ENCODE measurements at regions not wholly inside any gene's neighbourhood (a gene's known extent, or its start where the extent isn't known, plus 50 kb on each side); places are given as distances from the start of the nearest gene placed in this dataset.

- TF ChIP-seq ZFP30 (CRISPR knock-in tag; IDR thresholded peaks at IDR 0.05) (no peak), GLIS3 (CRISPR knock-in tag; IDR thresholded peaks at IDR 0.05) (no peak), OSR1 (CRISPR knock-in tag; IDR thresholded peaks at IDR 0.05) (no peak)
Measured at GRCh38 chr22:48505891-48506290, 1321.8 kb downstream of the BRD1 start (continued).

GRCh38 chr22:48504519-48505140 is 1323.0 kb downstream of the BRD1 start:
- no peak for ATAC-seq
- no peak for TF ChIP-seq GLIS3 (CRISPR knock-in tag; IDR thresholded peaks at IDR 0.05)
- TF ChIP-seq CSDC2 (CRISPR knock-in tag; IDR thresholded peaks at IDR 0.05) = no peak
- no peak for TF ChIP-seq ZFP30 (CRISPR knock-in tag; IDR thresholded peaks at IDR 0.05)
- TF ChIP-seq PATZ1 (CRISPR knock-in tag; IDR thresholded peaks at IDR 0.05; ENCODE audit: borderline replicate concordance) = no peak
- no peak for TF ChIP-seq ZFP3 (CRISPR knock-in tag; IDR thresholded peaks at IDR 0.05)

- no peak for TF ChIP-seq RARB (CRISPR knock-in tag; IDR thresholded peaks at IDR 0.05)
- no peak for TF ChIP-seq TSHZ2 (CRISPR knock-in tag; IDR thresholded peaks at IDR 0.05)
- TF ChIP-seq ISL1 (CRISPR knock-in tag; IDR thresholded peaks at IDR 0.05) = no peak
- no peak for TF ChIP-seq SNAI2 (CRISPR knock-in tag; IDR thresholded peaks at IDR 0.05)
- no peak for TF ChIP-seq ZFP3 (CRISPR knock-in tag; IDR thresholded peaks at IDR 0.05)
- TF ChIP-seq ZFP30 (CRISPR knock-in tag; IDR thresholded peaks at IDR 0.05) = no peak
- no peak for TF ChIP-seq BACH2 (CRISPR knock-in tag; IDR thresholded peaks at IDR 0.05; ENCODE audit: borderline replicate concordance)
- no peak for TF ChIP-seq OSR1 (CRISPR knock-in tag; IDR thresholded peaks at IDR 0.05)
- no peak for TF ChIP-seq TCF4 (CRISPR knock-in tag; IDR thresholded peaks at IDR 0.05; ENCODE audit: borderline replicate concordance)
- no peak for TF ChIP-seq ZNF565 (CRISPR knock-in tag; conservative IDR thresholded peaks at IDR 0.05; ENCODE audit: low read depth)
- no peak for TF ChIP-seq CREB5 (CRISPR knock-in tag; IDR thresholded peaks at IDR 0.05; ENCODE audit: low read depth)
- no peak for TF ChIP-seq ESRRG (CRISPR knock-in tag; IDR thresholded peaks at IDR 0.05)
- no peak for TF ChIP-seq ZC3H10 (CRISPR knock-in tag; IDR thresholded peaks at IDR 0.05)
- TF ChIP-seq GLIS3 (CRISPR knock-in tag; IDR thresholded peaks at IDR 0.05) = no peak
- TF ChIP-seq ZNF8 (CRISPR knock-in tag; IDR thresholded peaks at IDR 0.05) = no peak
- TF ChIP-seq ARNTL (CRISPR knock-in tag; IDR thresholded peaks at IDR 0.05; ENCODE audit: borderline replicate concordance, low read depth) = no peak
- no peak for TF ChIP-seq ZNF70 (CRISPR knock-in tag; IDR thresholded peaks at IDR 0.05)
Measured at GRCh38 chr22:48503876-48504275, 1323.8 kb downstream of the BRD1 start.

GRCh38 chr22:48503035-48503625 is 1324.5 kb downstream of the BRD1 start:
- no peak for ATAC-seq
- TF ChIP-seq GLIS3 (CRISPR knock-in tag; IDR thresholded peaks at IDR 0.05) (no peak), ZNF70 (CRISPR knock-in tag; IDR thresholded peaks at IDR 0.05) (no peak), CREB5 (CRISPR knock-in tag; IDR thresholded peaks at IDR 0.05; ENCODE audit: low read depth) (no peak), ISL1 (CRISPR knock-in tag; IDR thresholded peaks at IDR 0.05) (no peak), ZNF565 (CRISPR knock-in tag; conservative IDR thresholded peaks at IDR 0.05; ENCODE audit: low read depth) (no peak), TOX (CRISPR knock-in tag; IDR thresholded peaks at IDR 0.05; ENCODE audit: borderline replicate concordance) (no peak), POU6F1 (CRISPR knock-in tag; IDR thresholded peaks at IDR 0.05; ENCODE audit: borderline replicate concordance, low read depth) (no peak), ZNF8 (CRISPR knock-in tag; IDR thresholded peaks at IDR 0.05) (no peak), SNAI2 (CRISPR knock-in tag; IDR thresholded peaks at IDR 0.05) (no peak), RARB (CRISPR knock-in tag; IDR thresholded peaks at IDR 0.05) (no peak), CSRNP3 (CRISPR knock-in tag; IDR thresholded peaks at IDR 0.05) (no peak), PPARA (CRISPR knock-in tag; IDR thresholded peaks at IDR 0.05; ENCODE audit: borderline replicate concordance) (no peak), TCF4 (CRISPR knock-in tag; IDR thresholded peaks at IDR 0.05; ENCODE audit: borderline replicate concordance) (no peak), ZFP30 (CRISPR knock-in tag; IDR thresholded peaks at IDR 0.05) (no peak)

More at GRCh38 chr22:48503876-48504275, 1323.8 kb downstream of the BRD1 start:
- ATAC-seq = no peak

All from SK-N-SH treated with all-trans-retinoic acid at 6 μM for 48 hours (cell line).